A549 (cell line): ENCODE measurements at regions not wholly inside any gene's neighbourhood (a gene's known extent, or its start where the extent isn't known, plus 50 kb on each side); places are given as distances from the start of the nearest gene placed in this dataset.
"Not testable (repeated sequence)": the region's sequence is repeated elsewhere in the genome, so short reads cannot be mapped to it uniquely, and the experiment has no call there.

Source experiments
- CEBPB ChIP-seq, 2 experiments: fragments of >200 bp in 1 of 2; sonication (Bioruptor Twin) in 1 of 2; formaldehyde crosslinking in 1 of 2; IDR thresholded peaks; 2 replicates each; pipeline ENCODE4 v1.6.1; 2012 to 2016
- CTCF ChIP-seq: fragments of >200 bp; sonication (Bioruptor Twin); formaldehyde crosslinking; IDR thresholded peaks from 3 replicates; pipeline ENCODE4 v1.5.1; 2016
- ELK1 ChIP-seq: fragments of 150-350 bp; IDR thresholded peaks from 2 replicates; pipeline ENCODE4 v1.6.1; 2014; ENCODE audit warnings: low read depth, mild to moderate bottlenecking, low read length
- EP300 ChIP-seq, 2 experiments: fragments of >200 bp; sonication (Bioruptor Twin); formaldehyde crosslinking; IDR thresholded peaks; 2 replicates in 1 of 2; 3 replicates in 1 of 2; pipeline ENCODE4 v1.6.1; 2016 to 2017
- ESRRA ChIP-seq: fragments of 150-350 bp; IDR thresholded peaks from 2 replicates; pipeline ENCODE4 v1.6.1; 2014; ENCODE audit warnings: mild to moderate bottlenecking, low read length, borderline replicate concordance
- JUNB ChIP-seq: fragments of >200 bp; sonication (Bioruptor Twin); formaldehyde crosslinking; IDR thresholded peaks from 2 replicates; pipeline ENCODE4 v1.6.1; 2016
- NR3C1 ChIP-seq: fragments of >200 bp; sonication (Bioruptor Twin); formaldehyde crosslinking; IDR thresholded peaks from 3 replicates; pipeline ENCODE4 v1.6.1; 2017
- POLR2A ChIP-seq: IDR thresholded peaks from 2 replicates; pipeline ENCODE4 v1.6.1; 2012; ENCODE audit warnings: mild to moderate bottlenecking, low read length
- RAD21 ChIP-seq, 2 experiments: fragments of >200 bp in 1 of 2; sonication (Bioruptor Twin) in 1 of 2; formaldehyde crosslinking in 1 of 2; IDR thresholded peaks in 1 of 2; conservative IDR thresholded peaks in 1 of 2; 2 replicates in 1 of 2; 3 replicates in 1 of 2; pipeline ENCODE4 v1.6.1; 2012 to 2018; ENCODE audit warnings: inconsistent platforms in 1 of 2
- RFX5 ChIP-seq: fragments of 450-650 bp; IDR thresholded peaks from 2 replicates; pipeline ENCODE4 v1.7.1; 2014; ENCODE audit warnings: antibody characterized with exemption, mild to moderate bottlenecking, moderate library complexity
- SMC3 ChIP-seq: fragments of >200 bp; sonication (Bioruptor Twin); formaldehyde crosslinking; IDR thresholded peaks from 3 replicates; pipeline ENCODE4 v1.6.1; 2018; ENCODE audit warnings: inconsistent platforms
- SREBF2 ChIP-seq: fragments of 450-650 bp; IDR thresholded peaks from 2 replicates; pipeline ENCODE4 v1.6.1; 2014; ENCODE audit warnings: mild to moderate bottlenecking, moderate library complexity

DNA sequence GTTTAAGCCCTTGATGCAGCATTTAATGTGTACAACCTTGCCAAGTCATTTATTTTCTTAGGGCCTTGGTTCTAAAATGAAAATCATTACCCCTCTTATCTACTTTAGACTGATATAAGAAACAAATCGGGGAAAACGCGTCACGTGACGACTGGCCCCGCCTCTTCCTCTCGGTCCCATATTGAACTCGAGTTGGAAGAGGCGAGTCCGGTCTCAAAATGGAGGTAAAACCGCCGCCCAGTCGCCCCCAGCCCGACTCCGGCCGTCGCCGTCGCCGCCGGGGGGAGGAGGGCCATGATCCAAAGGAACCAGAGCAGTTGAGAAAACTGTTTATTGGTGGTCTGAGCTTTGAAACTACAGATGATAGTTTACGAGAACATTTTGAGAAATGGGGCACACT is 449.8 kb upstream of the FRG2C start:
- not testable (repeated sequence) for TF ChIP-seq RFX5; CTCF; EP300 (IDR thresholded peaks at IDR 0.05); ESRRA; NR3C1; RAD21 (conservative IDR thresholded peaks at IDR 0.05 in 1 of 2, IDR thresholded peaks at IDR 0.05 in 1 of 2); JUNB; CEBPB (IDR thresholded peaks at IDR 0.05); POLR2A; SMC3; SREBF2; ELK1
